DND-41 (cell line): ENCODE measurements at regions not wholly inside any gene's neighbourhood (a gene's known extent, or its start where the extent isn't known, plus 50 kb on each side); places are given as distances from the start of the nearest gene placed in this dataset.
"Not testable (repeated sequence)": the region's sequence is repeated elsewhere in the genome, so short reads cannot be mapped to it uniquely, and the experiment has no call there.

Experiments
- EZH2 ChIP-seq: IDR thresholded peaks from 3 replicates; pipeline ENCODE4 v1.6.1; 2012; ENCODE audit warnings: borderline replicate concordance, low read depth, mild to moderate bottlenecking, moderate library complexity, low read length, inconsistent platforms; ENCODE audit not compliant: severe bottlenecking
- TF ChIP-seq, protein P1 (sequence below): IDR thresholded peaks from 2 replicates; pipeline ENCODE4 v1.5.1; 2012; ENCODE audit warnings: borderline replicate concordance, low read length, moderate library complexity, mild to moderate bottlenecking; ENCODE audit not compliant: poor library complexity, severe bottlenecking; ENCODE audit errors: extremely low read depth

DNA sequence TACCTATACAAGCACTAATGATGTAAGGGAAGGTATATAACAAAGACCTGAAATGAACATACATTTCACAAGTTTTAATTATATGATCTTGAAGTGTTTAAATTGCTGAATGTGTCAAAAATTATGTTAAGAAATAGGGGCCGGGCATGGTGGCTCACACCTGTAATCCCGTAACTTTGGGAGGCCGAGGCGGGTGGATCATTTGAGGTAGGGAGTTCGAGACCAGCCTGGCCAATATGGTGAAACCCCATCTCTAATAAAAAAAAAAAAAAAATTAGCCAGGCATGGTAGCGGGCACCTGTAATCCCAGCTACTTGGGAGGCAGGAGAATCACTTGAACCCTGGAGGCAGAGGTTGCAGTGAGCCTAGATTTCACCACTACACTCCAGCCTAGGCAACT, 537.4 kb upstream of the STEAP1 start:
- TF ChIP-seq, protein P1, sequence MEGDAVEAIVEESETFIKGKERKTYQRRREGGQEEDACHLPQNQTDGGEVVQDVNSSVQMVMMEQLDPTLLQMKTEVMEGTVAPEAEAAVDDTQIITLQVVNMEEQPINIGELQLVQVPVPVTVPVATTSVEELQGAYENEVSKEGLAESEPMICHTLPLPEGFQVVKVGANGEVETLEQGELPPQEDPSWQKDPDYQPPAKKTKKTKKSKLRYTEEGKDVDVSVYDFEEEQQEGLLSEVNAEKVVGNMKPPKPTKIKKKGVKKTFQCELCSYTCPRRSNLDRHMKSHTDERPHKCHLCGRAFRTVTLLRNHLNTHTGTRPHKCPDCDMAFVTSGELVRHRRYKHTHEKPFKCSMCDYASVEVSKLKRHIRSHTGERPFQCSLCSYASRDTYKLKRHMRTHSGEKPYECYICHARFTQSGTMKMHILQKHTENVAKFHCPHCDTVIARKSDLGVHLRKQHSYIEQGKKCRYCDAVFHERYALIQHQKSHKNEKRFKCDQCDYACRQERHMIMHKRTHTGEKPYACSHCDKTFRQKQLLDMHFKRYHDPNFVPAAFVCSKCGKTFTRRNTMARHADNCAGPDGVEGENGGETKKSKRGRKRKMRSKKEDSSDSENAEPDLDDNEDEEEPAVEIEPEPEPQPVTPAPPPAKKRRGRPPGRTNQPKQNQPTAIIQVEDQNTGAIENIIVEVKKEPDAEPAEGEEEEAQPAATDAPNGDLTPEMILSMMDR: not testable (repeated sequence)
- TF ChIP-seq EZH2: not testable (repeated sequence)
